MM.1S (cell line): ENCODE measurements at regions not wholly inside any gene's neighbourhood (a gene's known extent, or its start where the extent isn't known, plus 50 kb on each side); places are given as distances from the start of the nearest gene placed in this dataset.

Source experiments
- DNase-seq: peaks from one replicate; pipeline ENCODE4 v3.0.0-alpha.2; 2015
- H2AFZ ChIP-seq: fragments of 300-600 bp; sonication (generic); 2 replicates; pipeline ENCODE4 v1.6.0; 2016; ENCODE audit warnings: antibody characterized with exemption, low read length
- H3F3A ChIP-seq: fragments of 300-600 bp; sonication (generic); 2 replicates; pipeline ENCODE4 v1.6.1; 2016; ENCODE audit warnings: mild to moderate bottlenecking, antibody characterized with exemption, low read length, moderate library complexity, mixed read lengths; ENCODE audit not compliant: insufficient read depth
- H3K27ac ChIP-seq: fragments of 300-600 bp; sonication (generic); 2 replicates; pipeline ENCODE4 v1.5.1; 2016; ENCODE audit warnings: mild to moderate bottlenecking, low read length
- H3K27me3 ChIP-seq: fragments of 300-600 bp; sonication (generic); replicated peaks from 2 replicates; pipeline ENCODE4 v1.6.0; 2016; ENCODE audit warnings: low read length; ENCODE audit not compliant: insufficient read depth
- H3K36me3 ChIP-seq: fragments of 300-600 bp; sonication (generic); replicated peaks from 2 replicates; pipeline ENCODE4 v1.6.1; 2016; ENCODE audit warnings: mild to moderate bottlenecking, low read length, mixed read lengths; ENCODE audit not compliant: insufficient read depth
- H3K4me1 ChIP-seq: fragments of 300-600 bp; sonication (generic); 2 replicates; pipeline ENCODE4 v1.6.1; 2016; ENCODE audit warnings: low read length, mixed read lengths
- H3K4me2 ChIP-seq: fragments of 300-600 bp; sonication (generic); 2 replicates; pipeline ENCODE4 v1.6.0; 2016; ENCODE audit warnings: low read depth, low read length
- H3K4me3 ChIP-seq: fragments of 300-600 bp; sonication (generic); 2 replicates; pipeline ENCODE4 v1.5.1; 2016; ENCODE audit warnings: low read length, mixed read lengths
- H3K79me2 ChIP-seq: fragments of 300-600 bp; sonication (generic); 2 replicates; pipeline ENCODE4 v1.6.1; 2016; ENCODE audit warnings: mixed run types, low read length, mixed read lengths
- H3K9ac ChIP-seq: fragments of 300-600 bp; sonication (generic); 2 replicates; pipeline ENCODE4 v1.6.1; 2016; ENCODE audit warnings: low read length, mixed read lengths
- H3K9me2 ChIP-seq: fragments of 300-600 bp; sonication (generic); replicated peaks from 2 replicates; pipeline ENCODE4 v1.6.1; 2016; ENCODE audit warnings: mild to moderate bottlenecking, low read length, mixed read lengths; ENCODE audit not compliant: insufficient read depth
- H3K9me3 ChIP-seq: fragments of 300-600 bp; sonication (generic); replicated peaks from 2 replicates; pipeline ENCODE4 v1.6.1; 2016; ENCODE audit warnings: mild to moderate bottlenecking, low read length, mixed read lengths; ENCODE audit not compliant: insufficient read depth
- H4K20me1 ChIP-seq: fragments of 300-600 bp; sonication (generic); 2 replicates; pipeline ENCODE4 v1.6.1; 2016; ENCODE audit warnings: mild to moderate bottlenecking, low read length, moderate library complexity, mixed read lengths; ENCODE audit not compliant: insufficient read depth
- EZH2 ChIP-seq: fragments of 300-600 bp; sonication (generic); optimal IDR thresholded peaks from 2 replicates; pipeline ENCODE3; 2017; ENCODE audit warnings: low read depth, mild to moderate bottlenecking, antibody characterized with exemption, low read length, mixed read lengths
- EZH2phosphoT487 ChIP-seq: fragments of 300-600 bp; sonication (generic); IDR thresholded peaks from 2 replicates; pipeline ENCODE4 v1.6.1; 2018; ENCODE audit warnings: antibody characterized with exemption, low read length
- TF ChIP-seq, protein P1 (sequence below): fragments of 300-600 bp; sonication (generic); IDR thresholded peaks from 2 replicates; pipeline ENCODE4 v1.5.1; 2016; ENCODE audit warnings: antibody characterized with exemption, low read length, mixed read lengths

DNA sequence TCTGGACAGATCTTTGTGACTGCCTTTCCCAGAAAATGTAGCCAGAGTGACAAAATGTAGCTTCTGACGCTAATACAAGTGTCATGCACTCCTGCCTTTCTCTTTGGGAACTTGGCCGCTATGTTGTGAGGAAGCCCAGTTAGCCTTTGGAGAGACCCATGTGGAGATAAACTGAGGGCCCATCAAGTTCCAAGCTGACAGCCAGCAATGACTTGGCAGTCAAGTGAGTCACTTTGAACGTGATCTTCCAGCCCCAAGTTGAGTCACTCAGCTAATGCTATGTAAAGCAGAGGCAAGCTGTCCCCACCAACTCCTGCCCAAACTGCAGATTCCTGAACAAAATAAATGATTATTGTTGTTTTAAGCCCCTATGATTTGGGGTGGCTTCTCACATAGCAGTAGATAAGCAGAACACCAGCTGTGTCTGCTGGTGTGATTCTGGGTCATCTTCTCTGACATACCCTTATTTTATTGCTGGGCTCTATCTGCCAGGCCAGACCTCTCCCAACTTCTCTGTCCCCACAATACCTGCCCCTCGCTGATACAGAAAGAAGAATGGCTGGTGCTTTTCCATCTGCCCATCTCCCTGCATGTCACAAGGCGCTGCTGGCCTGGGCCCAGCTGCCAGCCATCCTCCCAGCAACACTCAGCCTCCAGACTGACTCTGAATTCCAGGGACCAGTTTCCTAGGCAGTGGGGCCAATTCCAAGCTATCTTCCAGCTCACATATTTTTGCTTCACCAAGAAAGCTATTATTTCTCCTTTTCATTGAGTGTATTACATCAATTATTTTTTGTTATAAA is 274.8 kb downstream of the LRFN2 start:
- no peaks in the 10 kb centered on the region for H3F3A ChIP-seq
- no peaks in the 10 kb centered on the region for H3K9me3 ChIP-seq
- no peaks in the 10 kb centered on the region for H3K27me3 ChIP-seq
- DNase-seq, result no peak
- H3K27ac ChIP-seq, result no peak overlapping the region
- no peak overlapping the region for H3K4me2 ChIP-seq
- no peaks in the 10 kb centered on the region for H3K9me2 ChIP-seq
- no peak overlapping the region for H3K9ac ChIP-seq
- no peaks in the 10 kb centered on the region for H4K20me1 ChIP-seq
- H2AFZ ChIP-seq, result no peak overlapping the region
- no peak for TF ChIP-seq EZH2
- no peak for TF ChIP-seq EZH2phosphoT487
- TF ChIP-seq, protein P1, sequence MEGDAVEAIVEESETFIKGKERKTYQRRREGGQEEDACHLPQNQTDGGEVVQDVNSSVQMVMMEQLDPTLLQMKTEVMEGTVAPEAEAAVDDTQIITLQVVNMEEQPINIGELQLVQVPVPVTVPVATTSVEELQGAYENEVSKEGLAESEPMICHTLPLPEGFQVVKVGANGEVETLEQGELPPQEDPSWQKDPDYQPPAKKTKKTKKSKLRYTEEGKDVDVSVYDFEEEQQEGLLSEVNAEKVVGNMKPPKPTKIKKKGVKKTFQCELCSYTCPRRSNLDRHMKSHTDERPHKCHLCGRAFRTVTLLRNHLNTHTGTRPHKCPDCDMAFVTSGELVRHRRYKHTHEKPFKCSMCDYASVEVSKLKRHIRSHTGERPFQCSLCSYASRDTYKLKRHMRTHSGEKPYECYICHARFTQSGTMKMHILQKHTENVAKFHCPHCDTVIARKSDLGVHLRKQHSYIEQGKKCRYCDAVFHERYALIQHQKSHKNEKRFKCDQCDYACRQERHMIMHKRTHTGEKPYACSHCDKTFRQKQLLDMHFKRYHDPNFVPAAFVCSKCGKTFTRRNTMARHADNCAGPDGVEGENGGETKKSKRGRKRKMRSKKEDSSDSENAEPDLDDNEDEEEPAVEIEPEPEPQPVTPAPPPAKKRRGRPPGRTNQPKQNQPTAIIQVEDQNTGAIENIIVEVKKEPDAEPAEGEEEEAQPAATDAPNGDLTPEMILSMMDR, result no peak
- no peaks in the 10 kb centered on the region for H3K79me2 ChIP-seq
- no peaks in the 10 kb centered on the region for H3K36me3 ChIP-seq
- H3K4me3 ChIP-seq, result no peak overlapping the region
- H3K4me1 ChIP-seq, result no peaks in the 10 kb centered on the region

DNA sequence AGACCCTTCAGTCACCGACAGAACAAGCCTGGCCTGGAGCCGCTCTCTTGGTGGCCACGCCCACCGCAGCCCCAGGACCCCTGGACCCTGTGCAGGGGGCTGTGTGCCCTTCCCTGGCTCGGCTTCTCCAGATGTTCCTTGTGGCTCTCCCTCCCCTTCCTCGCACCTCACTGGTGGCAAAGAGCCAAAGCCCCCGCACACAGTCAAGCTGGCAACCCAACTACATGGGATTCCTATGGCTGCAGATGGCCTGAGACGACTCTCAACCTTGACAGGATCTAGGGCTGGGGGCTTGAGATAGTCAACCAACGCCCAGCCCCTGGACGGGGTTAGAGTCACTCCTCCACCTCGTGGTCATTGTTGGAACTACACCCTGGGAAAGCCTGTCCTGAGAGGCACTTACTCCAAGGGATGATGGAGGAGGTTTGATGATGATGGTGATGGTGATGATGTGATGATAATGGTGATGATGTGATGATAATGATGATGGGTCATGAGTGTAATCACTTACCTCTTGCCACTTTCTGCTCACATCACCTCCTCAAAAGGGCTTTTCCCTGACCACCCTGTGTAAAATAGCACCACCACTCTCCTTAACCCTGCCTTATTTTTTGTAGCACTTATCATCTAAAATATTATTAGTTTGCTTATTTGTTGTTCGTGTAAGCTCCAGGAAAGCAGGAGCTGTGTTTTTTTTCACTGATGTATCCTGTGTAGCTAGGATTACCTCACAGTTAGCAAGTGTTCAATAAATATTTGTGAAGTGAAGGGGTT is 278.4 kb downstream of the LRFN2 start:
- no peaks in the 10 kb centered on the region for H3F3A ChIP-seq
- no peaks in the 10 kb centered on the region for H4K20me1 ChIP-seq
- H3K4me1 ChIP-seq, result no peaks in the 10 kb centered on the region
- no peaks in the 10 kb centered on the region for H3K36me3 ChIP-seq
- TF ChIP-seq, protein P1, result peak; percentile 88
- TF ChIP-seq EZH2, result no peak
- no peaks in the 10 kb centered on the region for H3K79me2 ChIP-seq
- peak; percentile 42 for DNase-seq
- no peak overlapping the region for H3K4me2 ChIP-seq
- no peaks in the 10 kb centered on the region for H3K9me2 ChIP-seq
- H3K27ac ChIP-seq, result no peak overlapping the region
- no peaks in the 10 kb centered on the region for H3K27me3 ChIP-seq
- no peak overlapping the region for H2AFZ ChIP-seq
- no peak overlapping the region for H3K4me3 ChIP-seq
- no peaks in the 10 kb centered on the region for H3K9me3 ChIP-seq
- H3K9ac ChIP-seq, result no peak overlapping the region

DNA sequence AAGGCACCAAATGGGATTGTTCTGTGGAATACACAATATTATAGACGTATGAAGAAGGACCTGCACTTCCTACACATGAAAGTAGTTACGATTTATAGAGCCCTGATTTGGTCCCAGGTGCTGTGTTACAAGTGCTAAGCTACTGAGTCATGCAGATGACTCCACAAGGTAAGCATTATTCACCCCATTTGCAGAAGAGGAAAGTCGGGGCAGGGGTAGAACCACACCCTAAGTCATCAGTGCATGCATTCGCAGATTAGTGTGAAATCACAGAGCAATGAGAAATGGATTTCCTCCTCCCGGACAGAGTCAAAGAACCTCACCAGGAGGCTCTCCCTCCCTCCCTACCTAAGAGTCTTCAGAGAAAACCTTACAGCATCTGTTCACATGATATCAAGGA is 279.5 kb downstream of the LRFN2 start:
- H3K4me2 ChIP-seq, result no peak overlapping the region
- H3K27ac ChIP-seq, result no peak overlapping the region
- no peaks in the 10 kb centered on the region for H4K20me1 ChIP-seq
- H3K9me3 ChIP-seq, result no peaks in the 10 kb centered on the region
- H2AFZ ChIP-seq, result no peak overlapping the region
- H3K36me3 ChIP-seq, result no peaks in the 10 kb centered on the region
- H3K4me1 ChIP-seq, result no peaks in the 10 kb centered on the region
- TF ChIP-seq EZH2phosphoT487 (no peak), EZH2 (no peak)
- TF ChIP-seq, protein P1, result no peak
- H3K79me2 ChIP-seq, result no peaks in the 10 kb centered on the region
- H3K4me3 ChIP-seq, result no peak overlapping the region
- H3F3A ChIP-seq, result no peaks in the 10 kb centered on the region
- no peak for DNase-seq
- no peak overlapping the region for H3K9ac ChIP-seq
- no peaks in the 10 kb centered on the region for H3K27me3 ChIP-seq
- no peaks in the 10 kb centered on the region for H3K9me2 ChIP-seq
